Activated CD8-positive, alpha-beta memory T cell treated with anti-CD3 and anti-CD28 coated beads for 1 hour (primary cell): ENCODE measurements at regions not wholly inside any gene's neighbourhood (a gene's known extent, or its start where the extent isn't known, plus 50 kb on each side); places are given as distances from the start of the nearest gene placed in this dataset.

Experiments used
- DNase-seq, 2 donors: peaks; one replicate each; pipeline ENCODE4 v3.0.0-alpha.2; 2020; ENCODE audit warnings: low read depth in 1 of 2; ENCODE audit errors: extremely low read depth in 1 of 2

- no peak for DNase-seq
Measured at GRCh38 chr2:234679741-234680687, 183.1 kb upstream of the ARL4C start.

DNA sequence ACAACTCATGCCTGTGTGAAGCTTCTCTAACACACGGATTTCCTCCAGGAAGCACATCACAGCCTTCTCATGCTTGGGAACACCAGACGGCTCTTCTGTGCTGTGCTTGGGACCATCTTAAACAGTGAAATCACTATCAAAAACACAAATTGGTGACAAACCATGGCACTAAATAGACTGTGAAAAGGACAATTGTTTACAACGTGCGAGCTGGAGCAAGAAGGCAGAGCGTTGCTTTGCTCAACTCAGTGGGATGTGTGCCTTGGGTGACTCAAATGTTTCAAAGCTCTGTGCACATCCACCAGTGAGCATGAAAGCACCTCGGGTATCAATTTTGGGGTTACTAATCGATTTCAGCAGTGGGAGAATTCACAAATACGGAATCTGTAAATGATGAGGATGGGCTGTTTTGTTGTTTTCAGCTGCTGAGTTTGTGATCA lies 182.4 kb upstream of the ARL4C start:
- no peak for DNase-seq

- DNase-seq = no peak
Measured at GRCh38 chr2:234678711-234679110, 181.8 kb upstream of the ARL4C start.

- DNase-seq = no peak
Measured at GRCh38 chr2:234677758-234678538, 181.1 kb upstream of the ARL4C start.

DNA sequence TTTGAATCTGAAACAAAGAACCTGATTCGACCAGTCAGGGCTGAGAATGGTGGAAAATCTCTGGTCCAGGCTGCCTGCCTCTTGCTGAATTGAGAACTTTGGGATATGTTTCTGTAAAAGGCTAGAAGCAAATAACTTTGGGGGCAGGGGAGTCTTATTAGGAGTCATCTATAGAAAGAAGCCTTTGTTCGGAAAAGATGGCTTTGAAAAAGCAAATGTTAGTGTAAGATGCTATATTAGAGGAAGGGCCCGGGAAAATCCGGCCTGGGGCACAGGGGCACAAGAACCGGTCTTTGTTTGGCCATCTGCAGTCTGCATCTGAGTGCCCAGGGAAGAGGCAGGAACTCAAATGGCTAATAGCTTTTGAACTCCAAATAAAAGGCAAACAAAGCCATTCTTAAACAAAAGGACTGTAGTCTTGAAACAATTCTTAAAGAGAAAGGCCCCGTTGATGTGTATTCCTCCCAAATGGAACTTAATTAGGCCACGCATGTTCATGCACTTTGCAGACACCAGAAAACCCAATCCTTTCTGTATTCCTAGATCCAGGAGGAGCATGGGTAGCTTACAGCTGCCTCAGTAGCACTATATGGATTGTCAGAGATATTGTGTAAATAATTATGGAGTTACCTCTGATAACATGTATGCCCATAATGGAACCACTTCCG lies 180.0 kb upstream of the ARL4C start:
- no peak for DNase-seq

- DNase-seq = no peak
Measured at GRCh38 chr2:234676109-234676782, 179.4 kb upstream of the ARL4C start.

DNA sequence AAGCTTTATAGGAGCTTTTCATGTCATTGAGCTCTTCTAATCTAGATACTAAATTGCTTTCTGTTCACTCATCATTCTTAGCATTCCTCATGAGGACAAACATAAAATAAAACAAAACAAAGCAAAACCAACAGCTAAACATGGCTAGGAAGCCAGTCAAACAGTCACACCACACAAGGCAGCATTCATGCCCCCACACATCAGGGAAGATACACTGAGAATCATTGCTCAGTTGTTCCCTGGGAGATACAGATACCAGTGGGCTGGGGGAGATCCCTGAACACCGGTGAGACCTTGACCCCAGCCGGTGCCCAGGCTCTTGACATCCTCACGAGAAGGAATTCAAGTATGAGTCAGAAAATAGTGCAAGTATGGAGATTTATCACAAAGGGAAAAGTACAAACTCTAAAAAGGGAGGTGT lies 177.9 kb upstream of the ARL4C start:
- no peak for DNase-seq

- DNase-seq = no peak
Measured at GRCh38 chr2:234673961-234674759, 177.3 kb upstream of the ARL4C start.

- no peak for DNase-seq
Measured at GRCh38 chr2:234673501-234673900, 176.6 kb upstream of the ARL4C start.

DNA sequence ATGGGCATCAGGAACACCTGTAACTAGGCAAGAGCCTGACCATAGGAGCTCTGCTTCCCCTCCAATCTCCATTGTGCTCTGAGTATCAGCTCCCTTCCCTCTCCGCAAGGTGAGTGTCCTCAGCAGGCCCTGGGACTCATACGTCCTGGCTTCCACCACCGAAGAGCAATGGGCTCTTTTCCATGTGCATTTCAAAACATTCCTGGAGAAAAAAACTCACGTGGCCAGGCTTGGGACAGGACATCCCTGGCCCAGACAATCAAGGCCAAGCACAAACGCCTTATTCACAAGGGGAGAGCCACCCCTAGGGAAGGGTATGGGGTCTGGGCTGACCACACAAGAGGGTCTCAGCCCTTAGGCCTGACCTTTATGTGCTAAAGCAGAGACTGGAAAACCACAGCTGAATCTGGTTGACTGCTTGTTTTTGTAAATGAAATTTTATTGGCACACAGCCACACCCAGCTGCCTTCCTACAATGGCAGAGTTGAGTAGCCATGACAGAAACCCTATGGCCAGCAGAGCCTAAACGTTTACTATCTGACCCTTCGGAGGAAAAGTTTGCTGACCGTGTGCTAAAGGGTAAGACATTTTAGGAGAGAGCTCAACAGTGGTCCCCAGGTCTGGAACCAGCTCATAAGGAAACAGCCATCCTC lies 175.7 kb upstream of the ARL4C start:
- no peak for DNase-seq

GRCh38 chr2:234671716-234672115 lies 174.8 kb upstream of the ARL4C start:
- DNase-seq = no peak

- no peak for DNase-seq
Measured at GRCh38 chr2:234671231-234671630, 174.3 kb upstream of the ARL4C start.

DNA sequence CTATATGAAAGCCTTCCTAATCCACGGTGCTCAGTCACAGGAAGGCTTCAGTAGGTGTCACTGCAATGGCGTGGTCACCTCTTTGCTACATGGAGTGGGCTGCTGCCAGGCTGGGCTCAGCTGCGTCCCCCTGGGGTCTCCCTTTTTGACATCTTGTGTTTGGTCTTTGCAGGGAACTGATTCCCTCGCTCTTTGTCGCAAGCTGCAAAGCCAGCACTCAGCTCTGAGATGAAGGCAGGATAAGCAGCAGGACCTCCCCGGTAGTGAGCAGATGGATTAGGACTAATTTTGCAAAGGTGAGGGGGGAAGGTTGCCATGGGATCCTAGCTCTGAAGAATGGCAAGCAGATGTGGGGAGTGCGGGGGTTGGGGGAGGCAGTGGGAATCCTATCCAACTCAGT lies 173.9 kb upstream of the ARL4C start:
- DNase-seq = no peak

DNA sequence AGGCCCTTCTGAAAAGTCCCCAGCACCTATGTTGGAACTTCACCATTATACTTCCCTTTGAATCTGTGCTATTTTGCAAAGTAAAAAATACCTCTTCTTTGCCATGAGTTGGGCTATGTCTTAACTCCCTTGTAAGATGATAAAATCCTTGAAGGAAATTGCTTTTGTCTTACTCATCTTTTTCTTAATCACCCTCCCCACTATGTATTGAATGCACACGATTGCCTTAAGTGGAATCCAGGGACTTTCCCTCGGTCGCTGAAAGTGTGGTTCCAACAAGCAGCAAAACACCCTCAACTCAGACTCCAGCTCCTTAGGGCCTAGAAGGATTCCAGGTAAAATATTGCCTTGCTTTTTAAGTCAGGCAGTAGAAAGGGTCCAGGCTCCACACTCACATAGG lies 173.2 kb upstream of the ARL4C start:
- DNase-seq = no peak

DNA sequence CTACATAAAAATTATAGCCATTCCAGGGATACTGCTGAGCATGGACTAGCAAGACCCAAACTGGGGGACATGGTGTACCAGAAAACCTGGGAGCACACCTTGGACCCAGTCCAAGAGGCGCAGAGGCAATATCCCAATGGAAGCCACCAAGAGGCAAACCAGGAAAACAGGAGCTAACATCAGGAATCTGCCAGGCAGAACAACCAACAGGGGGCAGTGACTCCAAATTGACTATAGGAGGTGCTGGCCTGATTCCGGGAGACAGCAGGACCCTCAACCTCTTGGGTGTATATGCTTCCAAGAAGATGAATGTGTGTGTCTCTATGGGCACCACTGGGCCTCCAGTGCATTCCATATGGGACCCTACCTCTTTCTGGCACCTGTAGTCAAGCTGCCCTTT lies 172.7 kb upstream of the ARL4C start:
- DNase-seq = no peak

DNA sequence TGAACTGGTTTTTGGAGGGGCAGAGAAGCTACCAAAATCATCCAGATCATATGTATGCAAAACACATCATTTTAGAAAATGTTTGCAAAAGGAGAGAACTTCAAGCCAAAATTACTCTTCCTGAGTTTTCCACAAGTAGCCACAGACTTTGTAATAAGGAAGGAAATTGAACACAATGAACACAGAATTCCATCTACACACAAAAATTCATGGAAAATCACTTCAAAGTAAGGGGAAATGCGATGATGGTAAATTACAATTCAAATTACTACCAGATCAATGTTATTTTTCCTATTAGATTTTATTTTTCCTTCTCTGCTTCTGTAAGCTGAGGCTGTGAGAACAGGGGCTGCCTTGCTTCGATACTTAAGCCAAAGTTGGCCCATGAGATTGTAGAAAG lies 172.1 kb upstream of the ARL4C start:
- no peak for DNase-seq

DNA sequence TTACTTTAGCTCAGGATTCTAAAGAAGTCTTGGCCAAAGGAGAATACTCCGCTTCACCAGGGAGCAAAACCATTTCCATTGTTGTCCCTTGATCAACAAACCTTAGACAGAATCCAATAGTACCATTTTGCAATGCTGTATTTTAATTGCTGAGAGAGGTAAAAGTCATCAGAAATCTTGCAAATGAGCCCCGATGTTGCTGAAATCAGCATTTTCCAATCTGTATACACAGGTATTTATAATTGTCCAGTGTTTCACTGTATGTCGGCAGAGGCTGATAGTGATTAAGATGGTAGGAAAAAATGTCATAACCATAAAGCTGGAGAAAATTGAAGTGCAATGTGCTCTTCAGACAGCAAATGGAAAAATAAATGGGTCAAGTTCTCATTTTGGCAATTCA lies 170.0 kb upstream of the ARL4C start:
- DNase-seq = no peak

GRCh38 chr2:234665304-234665703 lies 168.4 kb upstream of the ARL4C start:
- no peak for DNase-seq

- DNase-seq = no peak
Measured at GRCh38 chr2:234661849-234662248, 165.0 kb upstream of the ARL4C start.

DNA sequence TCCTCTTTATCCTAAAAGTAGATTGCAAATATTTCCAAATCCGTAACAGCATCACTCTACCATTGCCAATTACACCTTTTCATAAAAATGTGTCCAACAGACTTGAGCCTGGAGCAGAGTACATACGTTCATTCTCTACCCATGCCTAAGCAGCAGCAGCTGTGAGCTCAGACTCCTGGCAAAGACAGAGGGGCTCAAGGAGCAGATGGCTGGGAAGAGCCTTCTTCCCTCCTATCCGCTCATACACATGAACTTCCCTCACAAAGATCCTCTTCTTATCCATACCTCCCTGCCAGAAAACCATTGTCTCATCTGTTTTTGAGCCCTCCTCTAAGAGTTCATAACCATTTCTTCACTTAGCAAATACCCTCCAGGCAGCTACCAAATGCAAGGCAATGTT lies 164.3 kb upstream of the ARL4C start:
- no peak for DNase-seq
